ENCODE measurements at regions not wholly inside any gene's neighbourhood (a gene's known extent, or its start where the extent isn't known, plus 50 kb on each side); places are given as distances from the start of the nearest gene placed in this dataset.

DNA sequence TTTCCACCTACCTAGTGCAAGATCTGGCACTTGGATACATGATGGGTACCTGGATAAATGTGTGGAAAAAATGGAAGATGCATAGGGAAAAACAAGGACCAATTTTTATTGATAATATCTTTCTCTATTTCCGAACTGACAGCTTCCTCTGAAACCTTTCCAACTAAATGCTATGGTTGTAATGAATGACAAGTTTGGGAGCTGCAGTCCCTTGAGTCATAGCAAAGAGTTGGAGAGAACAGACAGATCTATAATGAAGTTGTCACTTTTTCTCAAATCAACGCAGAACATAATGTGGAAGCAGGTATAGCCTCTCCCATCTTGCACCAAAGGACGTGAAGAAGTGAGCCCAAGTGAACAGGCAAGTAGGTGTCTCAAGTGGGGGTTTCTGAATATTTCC is 296.5 kb upstream of the KAZN start:
- DNase-seq (ENCODE audit: low read depth): no peak

GRCh38 chr1:14303011-14303410 is 295.5 kb upstream of the KAZN start:
- DNase-seq (ENCODE audit: low read depth): no peak

DNA sequence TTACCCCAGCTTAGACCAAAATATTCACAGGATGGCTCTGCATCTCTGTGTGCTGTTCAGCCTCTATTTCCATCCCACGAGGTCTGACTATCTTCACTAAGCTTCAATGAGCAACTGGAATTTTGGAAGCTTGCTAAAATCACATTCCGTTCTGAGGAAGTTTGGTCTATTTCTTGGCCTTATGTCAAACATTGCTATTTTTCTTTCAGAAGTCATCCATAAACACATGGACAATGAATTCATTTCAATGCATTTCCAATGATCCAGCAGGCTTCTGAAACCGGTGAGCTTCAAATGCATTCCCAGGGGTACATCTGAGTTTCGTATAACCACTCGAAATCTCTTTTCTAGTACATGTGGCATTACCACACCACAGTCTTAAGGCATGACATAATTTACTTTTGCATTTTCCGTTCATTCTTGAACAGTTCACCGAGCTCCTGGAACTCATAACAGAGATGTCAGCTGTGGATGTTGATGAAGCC is 294.1 kb upstream of the KAZN start:
- no peak for DNase-seq (ENCODE audit: low read depth)

GRCh38 chr1:14308460-14308859 is 290.0 kb upstream of the KAZN start:
- no peak for DNase-seq (ENCODE audit: low read depth)

- DNase-seq (ENCODE audit: low read depth): no peak
These were observed 288.5 kb upstream of the KAZN start for GRCh38 chr1:14309984-14310383.

- no peak for DNase-seq (ENCODE audit: low read depth)
These were observed 288.0 kb upstream of the KAZN start for GRCh38 chr1:14310476-14310875.

- no peak for DNase-seq (ENCODE audit: low read depth)
These were observed 284.6 kb upstream of the KAZN start for GRCh38 chr1:14313731-14314431.

GRCh38 chr1:14318830-14319229 is 279.7 kb upstream of the KAZN start:
- no peak for DNase-seq (ENCODE audit: low read depth)

DNA sequence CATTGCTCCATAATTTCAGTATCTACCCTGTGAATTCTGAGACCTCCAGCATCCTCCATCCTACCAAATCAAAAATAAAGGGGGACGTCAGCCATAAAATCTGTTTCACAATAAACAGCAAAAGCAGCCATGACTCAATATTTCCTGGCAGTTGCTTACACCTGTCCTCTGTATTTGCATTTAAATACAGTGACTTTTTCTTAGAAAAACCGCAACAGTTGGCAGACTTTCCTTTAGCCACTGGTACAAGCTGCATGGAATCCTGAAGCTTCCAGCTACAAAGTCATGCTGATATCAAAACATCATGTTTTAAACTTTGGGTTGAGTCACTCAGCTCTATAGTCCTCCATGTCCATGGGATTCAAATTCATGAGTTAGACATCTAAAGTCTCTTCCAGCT is 278.0 kb upstream of the KAZN start:
- no peak for DNase-seq (ENCODE audit: low read depth)

DNA sequence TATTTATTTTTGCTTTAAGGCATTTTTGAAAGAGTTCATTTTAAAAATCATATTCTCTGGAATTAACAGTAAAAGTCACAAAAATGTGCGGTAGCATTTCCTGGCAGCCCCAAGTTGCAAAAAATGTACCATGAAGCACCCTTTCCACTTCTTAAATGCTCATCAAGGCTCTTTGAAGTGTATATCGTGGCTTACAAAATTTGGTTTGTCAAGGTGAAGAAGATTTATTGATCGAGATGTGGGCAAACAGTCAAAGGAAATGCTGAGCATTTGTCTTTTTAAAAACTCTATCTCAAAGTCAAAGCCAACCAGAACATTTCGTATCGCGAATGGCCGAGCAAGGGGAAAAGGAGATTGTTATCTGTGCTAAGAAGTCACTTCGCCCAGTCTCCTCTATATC is 277.5 kb upstream of the KAZN start:
- DNase-seq (ENCODE audit: low read depth): no peak

DNA sequence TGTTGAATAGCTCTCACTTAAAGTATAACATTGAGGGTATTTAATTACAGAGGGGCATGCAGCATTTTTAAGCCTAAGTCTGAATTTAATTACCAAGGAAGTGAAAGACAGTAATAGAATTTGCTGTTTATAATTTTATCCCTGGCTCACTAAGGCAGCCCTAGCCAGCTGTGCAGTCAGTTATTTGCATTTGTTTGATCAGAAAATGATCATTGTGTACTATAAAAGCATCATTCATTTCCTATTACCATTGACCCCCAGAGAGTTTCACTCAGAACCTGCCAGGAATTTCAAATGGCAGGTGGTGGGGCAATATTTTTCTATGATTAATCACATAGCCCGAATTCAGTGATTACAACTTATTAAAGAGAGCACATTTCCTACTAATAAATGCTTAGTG is 277.1 kb upstream of the KAZN start:
- DNase-seq (ENCODE audit: low read depth): no peak

DNA sequence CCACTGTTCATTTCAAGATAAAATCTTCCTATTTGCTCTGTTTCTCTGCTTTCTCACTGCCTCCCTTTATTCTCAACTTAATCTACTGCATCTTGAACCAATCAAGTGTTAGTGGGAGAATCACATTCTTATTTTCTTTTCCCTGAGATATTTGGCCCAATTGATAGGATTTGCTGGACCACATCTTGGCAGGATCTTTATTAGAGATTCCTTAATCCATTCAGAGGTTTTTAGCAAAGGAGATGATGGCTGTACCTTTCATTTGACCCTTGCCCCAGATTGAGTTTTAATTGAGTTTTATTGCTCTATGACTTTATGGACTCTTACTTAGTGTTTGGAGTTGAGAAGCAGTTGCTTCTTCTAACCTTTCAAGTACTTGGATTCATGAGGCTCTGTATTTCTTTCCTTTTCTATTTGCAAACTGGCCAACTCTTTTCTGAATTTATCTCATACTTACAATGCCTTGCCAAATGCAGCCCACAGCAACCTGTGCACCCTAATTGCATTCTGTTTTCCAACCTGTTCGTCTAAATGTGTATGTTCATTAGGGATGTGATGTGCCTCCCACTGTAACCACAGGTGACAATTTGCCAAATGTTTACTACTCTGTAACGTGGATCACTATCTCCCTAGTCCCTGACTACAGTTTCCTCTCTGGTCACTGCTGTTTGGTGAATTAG is 274.8 kb upstream of the KAZN start:
- no peak for DNase-seq (ENCODE audit: low read depth)

GRCh38 chr1:14324248-14324630 is 274.2 kb upstream of the KAZN start:
- no peak for DNase-seq (ENCODE audit: low read depth)

GRCh38 chr1:14326857-14327256 is 271.6 kb upstream of the KAZN start:
- DNase-seq (ENCODE audit: low read depth): no peak

GRCh38 chr1:14328685-14329084 is 269.8 kb upstream of the KAZN start:
- no peak for DNase-seq (ENCODE audit: low read depth)

DNA sequence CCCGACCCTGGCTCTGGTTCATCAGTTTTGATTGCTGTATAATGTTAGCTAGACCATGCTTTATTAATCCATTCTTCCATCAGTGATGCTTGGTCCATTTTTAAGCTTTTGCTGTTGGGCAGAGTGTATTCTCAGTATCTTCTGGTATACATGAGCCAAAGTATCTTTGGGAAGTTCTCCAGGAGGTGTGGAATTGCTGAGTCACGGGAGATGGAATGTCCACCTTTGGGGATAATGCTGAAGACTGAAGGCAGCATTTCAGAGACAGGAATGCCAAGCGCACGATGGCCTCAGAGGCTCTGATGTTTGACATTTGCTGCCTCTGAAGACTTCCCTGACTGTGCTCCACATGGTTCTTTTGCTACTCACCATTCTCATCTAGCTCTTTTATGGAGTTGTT is 266.3 kb upstream of the KAZN start:
- no peak for DNase-seq (ENCODE audit: low read depth)

- no peak for DNase-seq (ENCODE audit: low read depth)
These were observed 263.9 kb upstream of the KAZN start for GRCh38 chr1:14334336-14335176.

GRCh38 chr1:14338509-14338908 is 260.0 kb upstream of the KAZN start:
- no peak for DNase-seq (ENCODE audit: low read depth)

GRCh38 chr1:14339288-14339687 is 259.2 kb upstream of the KAZN start:
- DNase-seq (ENCODE audit: low read depth): no peak

DNA sequence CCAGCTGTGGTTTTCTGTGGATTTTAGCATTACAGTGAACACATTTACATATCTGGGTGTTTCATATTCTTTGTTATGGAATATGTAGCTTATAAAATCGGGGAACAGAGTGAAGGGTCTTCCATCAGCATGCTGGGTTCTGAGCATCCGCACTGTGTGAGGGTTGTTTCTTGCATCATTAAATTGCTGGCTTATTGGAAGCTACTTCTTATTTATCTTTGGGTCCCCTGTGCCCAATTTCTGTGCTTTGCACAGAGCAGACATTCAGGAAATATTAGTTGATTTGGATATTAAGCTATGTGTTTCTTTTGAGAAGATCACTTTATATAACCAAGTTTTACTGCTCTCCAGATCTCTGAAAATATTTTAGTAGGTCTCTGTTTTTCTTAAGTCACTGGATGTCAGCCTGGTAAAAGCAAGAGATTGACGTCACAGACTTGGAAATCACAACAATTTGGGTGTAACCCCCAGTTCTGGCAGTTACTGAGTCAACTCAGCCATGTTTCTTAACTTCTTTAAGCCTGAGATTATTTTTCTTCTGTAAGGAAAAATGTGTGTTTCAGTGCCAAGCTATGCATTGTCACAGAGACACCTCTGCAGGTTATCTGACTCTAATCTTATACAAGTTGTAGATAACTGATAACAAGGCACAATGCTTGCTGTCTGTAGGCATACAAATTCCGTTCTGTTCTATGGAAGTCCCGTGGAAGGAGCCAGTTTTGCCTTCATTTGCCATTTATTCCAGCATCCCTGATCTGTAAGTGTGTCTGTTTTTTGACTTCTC is 258.3 kb upstream of the KAZN start:
- DNase-seq (ENCODE audit: low read depth): no peak

DNA sequence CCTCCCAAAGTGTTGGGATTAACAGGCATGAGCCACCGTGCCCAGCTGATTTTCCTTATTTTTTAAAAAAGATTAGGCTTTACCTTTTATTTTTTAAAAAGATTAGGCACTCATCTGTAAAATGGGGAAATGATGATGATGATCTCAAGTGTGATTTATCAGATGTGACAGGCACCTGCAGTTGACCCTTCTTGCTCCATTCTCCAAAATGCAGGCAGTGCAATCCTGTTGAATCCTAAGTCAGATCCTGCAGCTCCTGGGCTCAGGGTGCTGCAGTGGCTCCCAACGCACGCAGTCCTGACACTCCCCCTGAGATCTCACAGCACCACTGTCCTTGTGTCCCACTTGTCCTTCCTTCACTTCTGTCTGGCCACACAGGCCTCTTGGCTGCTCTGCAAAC is 257.3 kb upstream of the KAZN start:
- DNase-seq (ENCODE audit: low read depth): no peak

DNA sequence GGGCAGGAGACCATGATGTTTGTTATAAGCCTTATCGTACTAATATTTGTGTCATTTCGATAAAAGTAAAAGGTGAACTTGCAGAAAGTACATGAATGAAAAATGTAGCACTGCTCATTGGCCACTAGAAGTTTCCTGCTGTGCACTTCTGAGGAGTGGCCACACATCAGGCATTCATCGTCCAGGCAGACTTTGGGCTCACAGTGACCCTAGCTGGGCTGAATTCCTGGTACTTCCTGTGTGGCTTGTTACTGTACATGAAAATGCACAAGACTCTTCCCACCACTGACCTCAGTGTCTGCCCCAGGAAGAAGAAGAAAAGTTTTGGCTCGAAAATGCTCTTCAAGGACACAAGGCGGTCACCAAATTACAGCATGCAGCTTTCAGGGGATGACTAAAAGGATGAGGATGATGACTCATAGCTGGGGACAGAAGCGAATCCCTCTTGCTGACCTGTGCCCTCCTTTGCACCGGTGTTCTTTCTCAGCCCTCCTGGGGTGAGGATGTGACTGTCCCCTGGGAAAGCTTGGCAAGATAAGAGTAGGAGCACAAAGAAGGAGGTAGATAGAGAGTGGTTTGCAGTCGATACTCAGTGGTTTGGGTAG is 252.4 kb upstream of the KAZN start:
- DNase-seq (ENCODE audit: low read depth): no peak

All from T follicular helper cell (primary cell).